ENCODE measurements at regions not wholly inside any gene's neighbourhood (a gene's known extent, or its start where the extent isn't known, plus 50 kb on each side); places are given as distances from the start of the nearest gene placed in this dataset.
"Not testable (repeated sequence)": the region's sequence is repeated elsewhere in the genome, so short reads cannot be mapped to it uniquely, and the experiment has no call there.

DNA sequence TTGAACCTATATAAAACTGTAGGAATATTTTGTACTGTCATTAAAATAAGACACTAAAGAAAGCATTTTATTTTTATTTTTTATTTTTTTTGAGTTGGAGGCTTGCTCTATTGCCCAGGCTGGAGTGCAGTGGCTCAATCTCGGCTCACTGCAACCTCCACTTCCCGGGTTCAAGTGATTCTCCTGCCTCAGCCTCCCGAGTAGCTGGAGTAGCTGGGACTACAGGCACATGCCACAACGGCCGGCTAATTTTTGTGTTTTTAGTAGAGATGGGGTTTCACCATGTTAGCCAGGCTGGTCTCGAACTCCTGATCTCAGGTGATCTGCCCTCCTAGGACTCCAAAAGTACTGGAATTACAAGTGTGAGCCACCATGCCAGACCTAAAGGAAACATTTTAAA, 102.8 kb downstream of the XRCC2 start:
- H3K36me3 ChIP-seq (ENCODE audit: control insufficient read depth, insufficient read depth, low read length); BruUV-seq (replicated peaks); H3K4ac ChIP-seq (ENCODE audit: low read depth, low read length); H3K4me3 ChIP-seq (ENCODE audit: insufficient read depth, low read depth, low read length); H3K27ac ChIP-seq (ENCODE audit: insufficient read depth, low read length); H3K9me3 ChIP-seq (ENCODE audit: control insufficient read depth, insufficient read depth, low read length); H4K20me1 ChIP-seq (ENCODE audit: insufficient read depth, low read length); CTCF ChIA-PET; H2BK15ac ChIP-seq (ENCODE audit: low read depth, low read length); H4K91ac ChIP-seq (ENCODE audit: insufficient read depth, low read depth, low read length); H2AK5ac ChIP-seq (ENCODE audit: low read depth, low read length); H2AK9ac ChIP-seq (replicated peaks; ENCODE audit: low read depth, low read length, poor library complexity); H2BK20ac ChIP-seq (ENCODE audit: low read depth, low read length); H3K4me2 ChIP-seq (ENCODE audit: low read depth, low read length); POLR2A ChIA-PET (ENCODE audit: unreplicated experiment); H4K5ac ChIP-seq (ENCODE audit: low read depth, low read length); DNase-seq; H3K23ac ChIP-seq (ENCODE audit: low read depth, low read length); H4K8ac ChIP-seq (ENCODE audit: low read depth in 2 of 2, low read length in 2 of 2); H2BK120ac ChIP-seq (ENCODE audit: low read depth, low read length); H2AFZ ChIP-seq (replicated peaks; ENCODE audit: low read length, poor library complexity); H3K79me1 ChIP-seq (ENCODE audit: low read depth in 1 of 2, low read length in 2 of 2); H3K9ac ChIP-seq (ENCODE audit: low read depth, low read length); ATAC-seq (ENCODE audit: low read depth); H3K14ac ChIP-seq (replicated peaks; ENCODE audit: low read depth, low read length); H3K27me3 ChIP-seq (ENCODE audit: control insufficient read depth, insufficient read depth, low read length); H3K9me1 ChIP-seq (ENCODE audit: insufficient read depth, low read length); H3K18ac ChIP-seq (ENCODE audit: low read depth, low read length); intact Hi-C loops (cut with micrococcal nuclease); in situ Hi-C loops (cut with MboI; ENCODE audit: low sequenced_read_pairs); H2BK5ac ChIP-seq (ENCODE audit: low read depth, low read length, poor library complexity, severe bottlenecking); H3K56ac ChIP-seq (ENCODE audit: extremely low read depth, insufficient read depth, low read length); dilution Hi-C loops (cut with HindIII; ENCODE audit: low sequenced_read_pairs, unreplicated experiment); H3K4me1 ChIP-seq (ENCODE audit: control insufficient read depth, insufficient read depth, low read length): not testable (repeated sequence)
- no CpG with 5 or more reads among the region's 6 CpGs for WGBS, 2 experiments (ENCODE audit: extremely low coverage in 2 of 2, insufficient read length in 1 of 2)
